Uterus (tissue), 2 donors: ENCODE measurements at regions not wholly inside any gene's neighbourhood (a gene's known extent, or its start where the extent isn't known, plus 50 kb on each side); places are given as distances from the start of the nearest gene placed in this dataset.

ENCODE experiments used
- CTCF ChIP-seq, 4 experiments: fragments of 200-600 bp in 2 of 4; fragments of 450-650 bp in 2 of 4; sonication (generic) in 2 of 4; IDR thresholded peaks; one replicate each; pipeline ENCODE4 v1.5.1; 2016 to 2019; ENCODE audit warnings: antibody characterized with exemption in 4 of 4, mild to moderate bottlenecking in 2 of 4, moderate library complexity in 1 of 4
- POLR2A ChIP-seq, 2 donors: fragments of 450-650 bp; IDR thresholded peaks; one replicate each; pipeline ENCODE4 v1.6.1; 2016; ENCODE audit warnings: antibody characterized with exemption in 2 of 2, mild to moderate bottlenecking in 1 of 2, moderate library complexity in 1 of 2

DNA sequence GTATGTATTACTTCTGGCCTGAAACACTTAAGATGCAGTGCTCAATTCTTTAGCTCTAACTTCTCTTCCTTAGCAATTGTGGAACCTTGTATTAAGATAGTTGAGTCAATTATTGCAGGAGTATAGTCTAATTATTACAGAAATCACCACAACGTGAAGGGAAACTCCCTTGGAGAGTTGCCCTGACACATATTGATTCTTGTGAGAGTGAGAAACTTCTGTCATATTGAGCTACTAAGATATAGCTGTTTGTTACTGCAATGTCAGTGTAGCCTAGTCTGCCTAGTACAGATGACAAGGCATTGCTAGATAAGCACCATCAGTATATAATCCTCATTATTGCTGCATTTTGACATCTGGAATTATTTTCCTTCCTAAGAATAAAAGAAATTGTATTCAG, 82.7 kb upstream of the TEX13C start:
- TF ChIP-seq CTCF (IDR thresholded peaks at IDR 0.05) = no peak
- no peak for TF ChIP-seq POLR2A (IDR thresholded peaks at IDR 0.05)
